ENCODE measurements at regions not wholly inside any gene's neighbourhood (a gene's known extent, or its start where the extent isn't known, plus 50 kb on each side); places are given as distances from the start of the nearest gene placed in this dataset.

- Histone ChIP-seq H3K4me2 (ENCODE audit: low read depth, low read length) (no peak overlapping the region), H2BK15ac (ENCODE audit: low read depth, low read length) (peak overlapping the region; percentile 66; the same call in 1 of the 3 replicates), H3K14ac (replicated peaks; ENCODE audit: low read depth, low read length) (no peak overlapping the region), H2BK5ac (ENCODE audit: low read depth, low read length, poor library complexity, severe bottlenecking) (no peak overlapping the region), H3K4ac (ENCODE audit: low read depth, low read length) (no peak overlapping the region; the same call in 1 of the 2 replicates), H3K4me3 (ENCODE audit: insufficient read depth, low read depth, low read length) (no peak overlapping the region), H2BK120ac (ENCODE audit: low read depth, low read length) (no peak overlapping the region), H3K23ac (ENCODE audit: low read depth, low read length) (no peak overlapping the region), H3K18ac (ENCODE audit: low read depth, low read length) (no peak overlapping the region), H3K4me1 (ENCODE audit: control insufficient read depth, insufficient read depth, low read length) (no peaks in the 10 kb centered on the region), H2AFZ (replicated peaks; ENCODE audit: low read length, poor library complexity) (no peak overlapping the region), H4K91ac (ENCODE audit: insufficient read depth, low read depth, low read length) (no peak overlapping the region), H3K79me1 (ENCODE audit: low read depth in 1 of 2, low read length in 2 of 2) (no peaks in the 10 kb centered on the region), H4K5ac (ENCODE audit: low read depth, low read length) (no peak overlapping the region), H3K27me3 (ENCODE audit: control insufficient read depth, insufficient read depth, low read length) (no peaks in the 10 kb centered on the region; the same call in 1 of the 2 replicates), H2AK9ac (replicated peaks; ENCODE audit: low read depth, low read length, poor library complexity) (no peak overlapping the region), H3K9ac (ENCODE audit: low read depth, low read length) (no peak overlapping the region), H3K56ac (ENCODE audit: extremely low read depth, insufficient read depth, low read length) (no peak overlapping the region), H3K36me3 (ENCODE audit: control insufficient read depth, insufficient read depth, low read length) (no peaks in the 10 kb centered on the region), H2AK5ac (ENCODE audit: low read depth, low read length) (no peak overlapping the region; the same call in 1 of the 2 replicates), H3K9me1 (ENCODE audit: insufficient read depth, low read length) (no peaks in the 10 kb centered on the region), H4K20me1 (ENCODE audit: insufficient read depth, low read length) (no peaks in the 10 kb centered on the region), H4K8ac (ENCODE audit: low read depth in 2 of 2, low read length in 2 of 2) (no peak overlapping the region), H3K27ac (ENCODE audit: insufficient read depth, low read length) (no peak overlapping the region), H2BK20ac (ENCODE audit: low read depth, low read length) (peak overlapping the region; percentile 80; the same call in 1 of the 2 replicates), H3K9me3 (ENCODE audit: control insufficient read depth, insufficient read depth, low read length) (no peaks in the 10 kb centered on the region)
- intact Hi-C loops (cut with micrococcal nuclease) (no loop called here), dilution Hi-C loops (cut with HindIII; ENCODE audit: low sequenced_read_pairs, unreplicated experiment) (no loop called here), in situ Hi-C loops (cut with MboI; ENCODE audit: low sequenced_read_pairs) (no loop called here)
- BruUV-seq (replicated peaks), result no TSS peak
- ChIA-PET POLR2A (ENCODE audit: unreplicated experiment) (no interaction called here), CTCF (no interaction called here)
- no CpG with 5 or more reads among the region's 3 CpGs for WGBS, 2 experiments (ENCODE audit: extremely low coverage in 2 of 2, insufficient read length in 1 of 2)
- no peak for ATAC-seq (ENCODE audit: low read depth)
- TF ChIP-seq NFE2L2 (IDR thresholded peaks at IDR 0.05; ENCODE audit: low read depth, low read length) (no peak), USF2 (IDR thresholded peaks at IDR 0.05; ENCODE audit: low read depth, low read length) (no peak), MAZ (IDR thresholded peaks at IDR 0.05; ENCODE audit: borderline replicate concordance, low read depth, low read length) (no peak), SMC3 (IDR thresholded peaks at IDR 0.05; ENCODE audit: low read depth, low read length) (no peak), CTCF (conservative IDR thresholded peaks at IDR 0.05; ENCODE audit: low read depth, low read length) (no peak), MXI1 (IDR thresholded peaks at IDR 0.05; ENCODE audit: borderline replicate concordance, low read depth, low read length) (no peak), BHLHE40 (IDR thresholded peaks at IDR 0.05; ENCODE audit: low read depth, low read length) (no peak), FOS (IDR thresholded peaks at IDR 0.05; ENCODE audit: low read depth, low read length) (no peak), RCOR1 (IDR thresholded peaks at IDR 0.05; ENCODE audit: insufficient replicate concordance, low read length) (no peak), CHD1 (IDR thresholded peaks at IDR 0.05; ENCODE audit: low read depth, low read length) (no peak), MAFK (IDR thresholded peaks at IDR 0.05; ENCODE audit: low read depth, low read length) (no peak), CEBPB (IDR thresholded peaks at IDR 0.05; ENCODE audit: low read depth, low read length) (no peak), POLR2A (IDR thresholded peaks at IDR 0.05; ENCODE audit: low read depth, low read length) (no peak)
- TF ChIP-seq, protein P1, sequence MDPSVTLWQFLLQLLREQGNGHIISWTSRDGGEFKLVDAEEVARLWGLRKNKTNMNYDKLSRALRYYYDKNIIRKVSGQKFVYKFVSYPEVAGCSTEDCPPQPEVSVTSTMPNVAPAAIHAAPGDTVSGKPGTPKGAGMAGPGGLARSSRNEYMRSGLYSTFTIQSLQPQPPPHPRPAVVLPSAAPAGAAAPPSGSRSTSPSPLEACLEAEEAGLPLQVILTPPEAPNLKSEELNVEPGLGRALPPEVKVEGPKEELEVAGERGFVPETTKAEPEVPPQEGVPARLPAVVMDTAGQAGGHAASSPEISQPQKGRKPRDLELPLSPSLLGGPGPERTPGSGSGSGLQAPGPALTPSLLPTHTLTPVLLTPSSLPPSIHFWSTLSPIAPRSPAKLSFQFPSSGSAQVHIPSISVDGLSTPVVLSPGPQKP (IDR thresholded peaks at IDR 0.05; ENCODE audit: borderline replicate concordance, low read depth, low read length), result no peak
- DNase-seq, result no peak
These were observed 74.0 kb upstream of the SIAH1 start for GRCh38 chr16:48459167-48459566.

All from IMR-90 (cell line).